DLD1 (cell line): ENCODE measurements at regions not wholly inside any gene's neighbourhood (a gene's known extent, or its start where the extent isn't known, plus 50 kb on each side); places are given as distances from the start of the nearest gene placed in this dataset.

ENCODE experiments used
- in situ Hi-C: cut with HindIII; loops from 2 replicates; pipeline ENCODE4 v1.10.0; 2017; ENCODE audit warnings: low sequenced_read_pairs

- in situ Hi-C loops: loop anchor here (25.0 kb wide), 1 partner anchor 1069 kb away; no protein-coding TSS in a partner anchor
Observed at GRCh38 chr9:115593587-115594091, 475.7 kb upstream of the TNC start.

- in situ Hi-C loops: loop anchor here (25.0 kb wide), 1 partner anchor 1068 kb away; no protein-coding TSS in a partner anchor
Observed at GRCh38 chr9:115594557-115594956, 476.6 kb upstream of the TNC start.

- in situ Hi-C loops: loop anchor here (25.0 kb wide), 1 partner anchor 1066 kb away; no protein-coding TSS in a partner anchor
Observed at GRCh38 chr9:115596021-115596745, 478.2 kb upstream of the TNC start.

GRCh38 chr9:115596746-115597080, 478.8 kb upstream of the TNC start:
- in situ Hi-C loops: loop anchor here (25.0 kb wide), 1 partner anchor 1066 kb away; no protein-coding TSS in a partner anchor

- in situ Hi-C loops: loop anchor here (25.0 kb wide), 1 partner anchor 1065 kb away; no protein-coding TSS in a partner anchor
Observed at GRCh38 chr9:115597330-115597895, 479.5 kb upstream of the TNC start.

GRCh38 chr9:115598751-115599150, 480.8 kb upstream of the TNC start:
- in situ Hi-C loops: loop anchor here (25.0 kb wide), 1 partner anchor 1064 kb away; no protein-coding TSS in a partner anchor

GRCh38 chr9:115599898-115600297, 481.9 kb upstream of the TNC start:
- in situ Hi-C loops: loop anchor here (25.0 kb wide), 1 partner anchor 1062 kb away; no protein-coding TSS in a partner anchor

GRCh38 chr9:115601434-115601833, 483.5 kb upstream of the TNC start:
- in situ Hi-C loops: no loop called here

DNA sequence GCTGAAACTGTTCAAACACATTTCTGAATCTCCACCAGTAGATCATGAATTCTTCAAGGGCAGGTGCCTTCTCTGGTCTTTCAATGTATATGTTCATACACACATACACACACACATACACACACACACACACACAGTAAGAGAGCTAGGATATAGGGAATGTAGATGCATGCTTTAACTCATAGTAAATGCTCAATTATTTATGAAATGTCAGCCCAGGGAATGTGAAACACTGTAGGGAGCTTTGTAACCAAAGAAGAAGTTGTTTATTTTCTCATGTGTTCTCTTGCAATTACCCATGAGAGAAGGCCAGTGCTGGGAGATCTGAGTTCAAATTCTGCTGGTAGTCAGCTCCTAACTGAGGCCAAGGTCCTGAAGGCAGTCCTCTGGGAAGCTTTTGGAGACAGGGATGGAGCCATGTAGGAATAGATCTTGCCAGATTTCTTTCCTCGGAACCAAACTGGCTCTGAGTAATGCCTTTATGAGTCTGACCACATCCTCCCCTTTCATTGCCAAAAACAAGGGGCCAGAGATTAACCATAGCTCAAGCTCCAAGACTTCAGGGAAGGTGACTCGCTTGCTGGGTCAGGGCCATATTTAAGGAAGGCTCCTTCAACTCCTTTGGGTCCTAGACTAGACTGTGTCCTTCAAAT, 487.0 kb upstream of the TNC start:
- in situ Hi-C loops: no loop called here

- in situ Hi-C loops: no loop called here
Observed at GRCh38 chr9:115606838-115607237, 488.9 kb upstream of the TNC start.

- in situ Hi-C loops: no loop called here
Observed at GRCh38 chr9:115614326-115614999, 496.5 kb upstream of the TNC start.

- in situ Hi-C loops: no loop called here
Observed at GRCh38 chr9:115615000-115615401, 497.0 kb upstream of the TNC start.

GRCh38 chr9:115615821-115616665, 498.1 kb upstream of the TNC start:
- in situ Hi-C loops: no loop called here

- in situ Hi-C loops: no loop called here
Observed at GRCh38 chr9:115616666-115617239, 498.8 kb upstream of the TNC start.

DNA sequence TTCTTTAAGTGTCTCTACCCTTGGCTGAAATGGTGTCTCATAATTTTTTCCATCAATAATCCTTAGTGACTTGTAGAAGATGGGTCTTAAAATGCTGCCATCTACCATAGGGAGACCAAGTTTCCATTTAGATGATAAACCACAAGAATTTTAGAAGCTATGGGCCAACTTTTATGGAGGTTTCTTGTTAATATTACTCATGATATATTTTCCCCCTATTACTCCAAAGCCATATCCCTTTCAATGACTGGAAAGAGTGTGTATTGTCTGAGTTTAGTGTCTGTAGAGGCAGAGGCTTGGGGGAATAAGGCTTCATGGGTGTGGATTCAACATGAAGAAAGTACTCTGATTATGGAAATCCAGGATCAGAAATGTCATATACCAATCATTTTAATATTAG, 507.3 kb upstream of the TNC start:
- in situ Hi-C loops: no loop called here

DNA sequence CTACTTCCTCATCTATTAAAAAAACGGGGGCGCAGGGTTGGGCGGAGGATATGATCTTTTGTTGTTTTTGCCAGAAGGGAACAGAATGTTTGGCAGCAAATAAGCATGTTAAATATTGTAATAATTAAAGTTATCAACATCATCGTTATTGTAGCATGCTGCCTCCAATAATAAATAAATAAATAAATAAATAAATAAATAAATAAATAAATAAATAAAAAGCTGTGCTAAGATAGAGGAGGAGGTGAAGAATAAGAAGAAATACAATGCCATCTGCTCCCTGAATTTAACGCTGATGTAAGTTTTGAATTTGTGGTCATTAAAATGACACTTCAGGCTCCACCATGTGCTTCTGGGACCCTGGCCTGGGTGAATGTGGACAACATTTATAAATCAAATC, 508.0 kb upstream of the TNC start:
- in situ Hi-C loops: no loop called here

DNA sequence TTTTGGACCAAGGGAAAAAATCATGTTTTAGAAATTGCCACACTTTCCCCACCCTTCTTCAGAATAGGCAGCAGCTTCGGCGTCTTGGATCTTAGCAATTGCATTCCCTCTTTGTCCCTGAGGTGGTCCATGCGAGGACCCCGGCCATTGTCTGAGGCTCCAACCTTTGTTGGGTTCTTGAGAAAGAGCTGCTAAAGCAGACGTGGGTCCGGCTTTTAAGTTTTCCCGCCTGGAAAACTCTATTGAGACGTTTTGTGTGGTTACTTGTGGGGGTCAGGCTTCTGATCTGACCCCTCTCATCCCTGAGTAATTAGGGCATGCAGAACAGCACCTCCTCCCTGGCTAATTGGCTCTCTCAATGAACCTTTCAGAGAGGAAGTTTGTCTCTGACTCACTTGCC, 509.6 kb upstream of the TNC start:
- in situ Hi-C loops: no loop called here

DNA sequence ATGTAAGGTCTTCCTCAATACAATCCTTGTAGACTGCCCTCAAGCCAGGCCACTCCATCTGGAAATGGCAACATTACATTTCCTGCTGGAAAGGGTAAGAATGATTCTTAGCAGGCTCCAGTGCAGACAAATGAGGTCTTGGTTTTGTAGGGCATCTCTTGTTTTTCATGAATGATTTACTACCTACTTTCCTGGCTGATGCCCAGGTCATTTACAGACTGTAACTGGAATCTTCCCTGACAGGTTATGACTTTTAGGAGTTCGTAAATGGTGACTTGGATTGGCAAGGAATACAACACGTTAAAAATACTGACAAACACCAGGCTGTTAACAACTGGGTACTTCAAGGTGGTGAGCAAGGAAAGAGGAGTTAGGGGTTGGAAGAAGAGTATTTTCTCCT, 510.5 kb upstream of the TNC start:
- in situ Hi-C loops: no loop called here

DNA sequence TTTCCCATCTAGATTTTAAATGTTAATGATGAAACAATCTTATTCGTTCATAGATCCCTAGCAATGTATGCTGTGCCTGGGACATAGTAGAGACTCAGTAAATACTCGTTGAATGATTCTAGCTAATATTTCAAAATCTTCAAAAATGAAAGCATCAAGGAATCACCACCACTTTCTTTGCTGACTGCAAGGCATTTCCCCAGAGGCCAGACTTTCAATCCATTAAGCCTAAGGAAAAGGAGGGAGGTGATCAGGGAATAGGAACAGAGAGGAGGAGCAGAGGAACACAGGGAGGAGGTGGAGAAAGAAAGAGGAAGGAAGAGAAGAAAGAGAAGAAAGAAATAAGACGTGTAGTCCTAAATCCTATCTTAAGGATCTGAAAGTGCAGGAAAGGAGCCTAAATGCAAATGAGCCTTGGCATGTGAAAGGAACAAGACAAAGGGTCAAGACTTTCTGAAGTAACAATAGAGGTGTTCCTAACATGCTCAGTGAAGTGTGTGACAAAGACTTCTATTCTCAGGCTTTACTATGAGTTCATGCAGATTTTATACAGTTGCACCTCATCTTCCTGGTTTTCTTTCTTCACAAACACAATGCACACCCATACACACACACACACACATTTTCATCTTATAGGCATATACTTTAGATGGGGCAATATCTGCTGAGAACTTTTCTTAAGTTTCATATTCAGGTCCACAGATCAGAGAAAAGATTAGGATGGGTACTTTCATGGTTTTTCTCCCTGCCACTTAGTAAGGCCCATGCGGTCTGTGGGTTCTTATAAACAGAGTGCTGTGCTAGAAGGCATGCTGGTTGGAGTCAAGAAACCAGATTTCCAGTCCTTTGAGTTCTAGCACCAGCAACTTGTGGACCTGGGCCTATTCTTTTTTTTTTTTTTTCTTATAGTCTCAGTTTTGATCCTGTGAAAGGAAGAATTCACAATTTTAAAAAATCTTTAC, 512.2 kb upstream of the TNC start:
- in situ Hi-C loops: no loop called here
